ENCODE measurements at regions not wholly inside any gene's neighbourhood (a gene's known extent, or its start where the extent isn't known, plus 50 kb on each side); places are given as distances from the start of the nearest gene placed in this dataset.

- no peak for FAIRE-seq
- in situ Hi-C loops (cut with HindIII; ENCODE audit: extremely low pct_ligation_motif_present, low pct_unique_long_range_greater_than_20kb), result no loop called here
- TF ChIP-seq ZNF350 (CRISPR knock-in tag; IDR thresholded peaks at IDR 0.05; ENCODE audit: borderline replicate concordance, low read depth) (no peak), ATF7 (IDR thresholded peaks at IDR 0.05) (no peak), ATF7 (CRISPR knock-in tag; IDR thresholded peaks at IDR 0.05) (no peak), ZNF230 (CRISPR knock-in tag; IDR thresholded peaks at IDR 0.05) (no peak), PRMT3 (CRISPR knock-in tag; IDR thresholded peaks at IDR 0.05; ENCODE audit: borderline replicate concordance, low read depth) (no peak)
Measured at GRCh38 chr11:15870911-15871310, 485.4 kb downstream of the SOX6 start.

DNA sequence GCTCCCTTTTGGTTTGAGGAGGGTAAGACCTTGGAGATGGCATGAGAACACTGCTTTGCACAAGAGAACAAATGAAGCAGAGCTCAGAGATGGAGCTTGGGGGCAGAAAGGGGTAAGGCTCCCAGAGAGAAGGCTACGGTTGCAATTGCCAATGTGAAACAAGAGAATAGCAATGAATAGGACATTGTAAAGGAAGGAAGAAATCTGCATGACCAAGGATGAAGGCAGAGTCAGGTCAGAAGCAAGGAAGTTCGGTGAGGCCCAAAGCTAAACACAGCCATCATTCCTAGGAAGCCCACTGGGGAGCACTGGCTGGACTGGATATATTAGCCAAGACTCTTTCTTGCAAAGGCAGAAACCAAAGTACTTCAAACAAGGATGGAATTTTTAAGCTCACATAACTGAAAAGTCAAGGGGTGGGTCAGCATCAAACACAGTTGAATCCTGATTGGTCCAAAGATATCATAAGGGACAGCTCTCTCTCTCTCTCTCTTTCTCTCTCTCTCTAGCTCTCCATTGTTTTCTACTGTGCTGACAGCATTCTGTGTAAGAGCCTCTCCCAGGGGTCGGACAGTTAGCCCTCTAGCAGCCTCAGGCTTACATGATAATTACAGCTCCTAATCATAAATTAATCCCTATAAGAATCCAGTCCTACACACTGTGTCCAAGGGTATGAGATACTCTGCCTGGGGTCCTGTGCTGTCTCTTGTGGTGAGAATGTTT, 484.3 kb downstream of the SOX6 start:
- CTCF ChIA-PET (ENCODE audit: low intra/inter-chr PET ratio, low total read pairs), result no interaction called here
- intact Hi-C loops (cut with micrococcal nuclease; ENCODE audit: unreplicated experiment) (no loop called here), in situ Hi-C loops (cut with HindIII; ENCODE audit: extremely low pct_ligation_motif_present, low pct_unique_long_range_greater_than_20kb) (no loop called here)
- Histone ChIP-seq H3K4me2 (ENCODE audit: low read depth, low read length) (no peak overlapping the region), H3K4me1 (ENCODE audit: insufficient read depth, low read length) (no peaks in the 10 kb centered on the region), H3K36me3 (replicated peaks in 1 of 2; ENCODE audit: control insufficient read depth in 1 of 2, insufficient read depth in 2 of 2, low read length in 2 of 2) (no peaks in the 10 kb centered on the region), H4K20me1 (ENCODE audit: insufficient read depth, low read length) (no peaks in the 10 kb centered on the region), H3K4me3 (replicated peaks in 1 of 3; ENCODE audit: insufficient read depth in 1 of 3, low read depth in 2 of 3, low read length in 3 of 3) (no peak overlapping the region), H3K79me2 (ENCODE audit: insufficient read depth, low read length) (no peaks in the 10 kb centered on the region), H3K9ac (ENCODE audit: insufficient read depth, low read depth, low read length) (no peak overlapping the region), H2AFZ (ENCODE audit: low read length) (no peak overlapping the region), H3K9me3 (ENCODE audit: low read length) (no peaks in the 10 kb centered on the region), H3K27me3 (ENCODE audit: control insufficient read depth in 1 of 2, insufficient read depth in 2 of 2, low read length in 2 of 2) (no peaks in the 10 kb centered on the region), H3K27ac (ENCODE audit: extremely low read length, insufficient read depth, low read length) (no peak overlapping the region)
- POLR2A ChIA-PET, result no interaction called here
- DNase-seq (ENCODE audit: low spot score) (no peak), FAIRE-seq (no peak), ATAC-seq (no peak)
- no TSS peak for BruUV-seq (replicated peaks)
- WGBS (ENCODE audit: low lambda C conversion rate), result 1% methylated on average over 3 of the region's 3 CpGs
- TF ChIP-seq ZBTB44 (CRISPR knock-in tag; IDR thresholded peaks at IDR 0.05) (no peak), IRF9 (CRISPR knock-in tag; IDR thresholded peaks at IDR 0.05; ENCODE audit: borderline replicate concordance) (no peak), ZNF496 (CRISPR knock-in tag; IDR thresholded peaks at IDR 0.05; ENCODE audit: insufficient replicate concordance) (no peak), ZNF773 (CRISPR knock-in tag; IDR thresholded peaks at IDR 0.05; ENCODE audit: borderline replicate concordance) (no peak), IRF2 (CRISPR knock-in tag; IDR thresholded peaks at IDR 0.05) (no peak)
- TF ChIP-seq, protein P1, sequence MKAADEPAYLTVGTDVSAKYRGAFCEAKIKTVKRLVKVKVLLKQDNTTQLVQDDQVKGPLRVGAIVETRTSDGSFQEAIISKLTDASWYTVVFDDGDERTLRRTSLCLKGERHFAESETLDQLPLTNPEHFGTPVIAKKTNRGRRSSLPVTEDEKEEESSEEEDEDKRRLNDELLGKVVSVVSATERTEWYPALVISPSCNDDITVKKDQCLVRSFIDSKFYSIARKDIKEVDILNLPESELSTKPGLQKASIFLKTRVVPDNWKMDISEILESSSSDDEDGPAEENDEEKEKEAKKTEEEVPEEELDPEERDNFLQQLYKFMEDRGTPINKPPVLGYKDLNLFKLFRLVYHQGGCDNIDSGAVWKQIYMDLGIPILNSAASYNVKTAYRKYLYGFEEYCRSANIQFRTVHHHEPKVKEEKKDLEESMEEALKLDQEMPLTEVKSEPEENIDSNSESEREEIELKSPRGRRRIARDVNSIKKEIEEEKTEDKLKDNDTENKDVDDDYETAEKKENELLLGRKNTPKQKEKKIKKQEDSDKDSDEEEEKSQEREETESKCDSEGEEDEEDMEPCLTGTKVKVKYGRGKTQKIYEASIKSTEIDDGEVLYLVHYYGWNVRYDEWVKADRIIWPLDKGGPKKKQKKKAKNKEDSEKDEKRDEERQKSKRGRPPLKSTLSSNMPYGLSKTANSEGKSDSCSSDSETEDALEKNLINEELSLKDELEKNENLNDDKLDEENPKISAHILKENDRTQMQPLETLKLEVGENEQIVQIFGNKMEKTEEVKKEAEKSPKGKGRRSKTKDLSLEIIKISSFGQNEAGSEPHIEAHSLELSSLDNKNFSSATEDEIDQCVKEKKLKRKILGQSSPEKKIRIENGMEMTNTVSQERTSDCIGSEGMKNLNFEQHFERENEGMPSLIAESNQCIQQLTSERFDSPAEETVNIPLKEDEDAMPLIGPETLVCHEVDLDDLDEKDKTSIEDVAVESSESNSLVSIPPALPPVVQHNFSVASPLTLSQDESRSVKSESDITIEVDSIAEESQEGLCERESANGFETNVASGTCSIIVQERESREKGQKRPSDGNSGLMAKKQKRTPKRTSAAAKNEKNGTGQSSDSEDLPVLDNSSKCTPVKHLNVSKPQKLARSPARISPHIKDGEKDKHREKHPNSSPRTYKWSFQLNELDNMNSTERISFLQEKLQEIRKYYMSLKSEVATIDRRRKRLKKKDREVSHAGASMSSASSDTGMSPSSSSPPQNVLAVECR (CRISPR knock-in tag; IDR thresholded peaks at IDR 0.05; ENCODE audit: borderline replicate concordance), result no peak

More at GRCh38 chr11:15870911-15871310, 485.4 kb downstream of the SOX6 start:
- H2AFZ ChIP-seq (ENCODE audit: low read length), result no peak overlapping the region
- 3% methylated on average over 4 of the region's 4 CpGs for WGBS (ENCODE audit: low lambda C conversion rate)
- no peaks in the 10 kb centered on the region for H3K36me3 ChIP-seq (replicated peaks in 1 of 2; ENCODE audit: control insufficient read depth in 1 of 2, insufficient read depth in 2 of 2, low read length in 2 of 2)
- intact Hi-C loops (cut with micrococcal nuclease; ENCODE audit: unreplicated experiment), result no loop called here
- no peaks in the 10 kb centered on the region for H4K20me1 ChIP-seq (ENCODE audit: insufficient read depth, low read length)
- H3K79me2 ChIP-seq (ENCODE audit: insufficient read depth, low read length), result no peaks in the 10 kb centered on the region
- POLR2A ChIA-PET, result no interaction called here
- no peak overlapping the region for H3K9ac ChIP-seq (ENCODE audit: insufficient read depth, low read depth, low read length)
- H3K4me1 ChIP-seq (ENCODE audit: insufficient read depth, low read length), result no peaks in the 10 kb centered on the region
- no peak overlapping the region for H3K27ac ChIP-seq (ENCODE audit: extremely low read length, insufficient read depth, low read length)
- no peaks in the 10 kb centered on the region for H3K27me3 ChIP-seq (ENCODE audit: control insufficient read depth in 1 of 2, insufficient read depth in 2 of 2, low read length in 2 of 2)
- no peak overlapping the region for H3K4me3 ChIP-seq (replicated peaks in 1 of 3; ENCODE audit: insufficient read depth in 1 of 3, low read depth in 2 of 3, low read length in 3 of 3)
- DNase-seq (ENCODE audit: low spot score) (no peak), ATAC-seq (no peak)
- H3K9me3 ChIP-seq (ENCODE audit: low read length), result no peaks in the 10 kb centered on the region
- no TSS peak for BruUV-seq (replicated peaks)
- CTCF ChIA-PET (ENCODE audit: low intra/inter-chr PET ratio, low total read pairs), result no interaction called here
- H3K4me2 ChIP-seq (ENCODE audit: low read depth, low read length), result no peak overlapping the region
